ENCODE measurements at regions not wholly inside any gene's neighbourhood (a gene's known extent, or its start where the extent isn't known, plus 50 kb on each side); places are given as distances from the start of the nearest gene placed in this dataset.
"Not testable (repeated sequence)": the region's sequence is repeated elsewhere in the genome, so short reads cannot be mapped to it uniquely, and the experiment has no call there.

DNA sequence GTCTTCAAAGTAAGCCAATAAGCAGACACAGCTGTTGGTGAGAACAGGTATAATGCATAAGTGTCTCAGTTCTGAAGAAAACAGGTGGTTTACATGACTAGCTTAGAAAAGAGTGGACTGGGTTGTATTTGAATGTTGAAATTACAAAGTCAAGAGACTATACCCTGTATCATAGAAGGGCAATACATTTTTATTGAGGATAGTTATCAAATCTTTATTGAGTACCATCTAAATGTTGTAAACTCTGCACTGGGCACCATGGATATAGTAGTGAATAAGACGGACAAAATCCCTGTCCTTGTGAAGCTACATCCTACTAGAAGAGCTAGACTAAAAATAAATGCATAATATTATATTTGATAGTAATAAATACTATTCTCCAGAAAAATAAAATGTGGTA is 88.5 kb upstream of the CDC42EP3 start:
- DNase-seq: not testable (repeated sequence)

DNA sequence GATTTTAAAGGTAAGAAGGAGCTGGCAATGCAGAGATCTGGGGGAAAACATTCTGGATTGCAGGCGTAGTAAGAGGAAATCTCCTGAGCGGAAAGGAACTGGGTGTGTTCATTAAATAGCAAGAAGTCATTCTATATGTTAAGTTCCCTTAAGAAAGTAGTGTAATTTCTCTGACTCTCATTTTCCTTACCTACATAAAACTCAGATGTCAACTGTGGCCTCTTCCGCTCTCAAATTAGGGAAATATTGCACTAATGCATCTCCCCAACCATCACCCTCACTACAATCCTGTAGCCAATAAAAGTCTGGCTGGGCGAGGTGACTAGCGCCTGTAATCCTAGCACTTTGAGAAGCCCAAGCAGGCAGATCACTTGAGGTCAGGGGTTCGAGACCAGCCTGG is 89.0 kb upstream of the CDC42EP3 start:
- DNase-seq: no peak

GRCh38 chr2:37762281-37762680 is 90.8 kb upstream of the CDC42EP3 start:
- peak; percentile 95 for DNase-seq

DNA sequence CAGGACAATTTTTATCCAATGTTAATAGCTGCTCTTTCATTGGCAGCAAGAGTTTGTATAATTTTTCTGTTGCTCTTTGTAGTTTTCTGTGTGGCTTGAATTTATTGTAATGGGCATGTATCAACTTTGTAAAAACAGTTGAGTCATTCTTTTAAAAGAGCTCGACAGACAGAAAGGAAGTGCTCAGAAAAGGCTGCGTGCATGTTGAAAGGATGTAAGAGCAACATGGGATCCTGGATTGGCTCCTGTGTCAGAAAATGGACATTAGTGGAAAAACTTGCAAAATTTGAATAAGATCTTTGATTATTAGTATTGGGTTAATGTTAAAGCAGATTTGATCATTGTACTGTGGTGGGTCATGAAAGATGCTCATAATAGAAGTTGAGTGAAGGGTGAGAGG is 93.3 kb upstream of the CDC42EP3 start:
- no peak for DNase-seq

- DNase-seq: no peak
These were observed 94.7 kb upstream of the CDC42EP3 start for GRCh38 chr2:37766106-37766505.

- DNase-seq: no peak
These were observed 95.6 kb upstream of the CDC42EP3 start for GRCh38 chr2:37767046-37767445.

DNA sequence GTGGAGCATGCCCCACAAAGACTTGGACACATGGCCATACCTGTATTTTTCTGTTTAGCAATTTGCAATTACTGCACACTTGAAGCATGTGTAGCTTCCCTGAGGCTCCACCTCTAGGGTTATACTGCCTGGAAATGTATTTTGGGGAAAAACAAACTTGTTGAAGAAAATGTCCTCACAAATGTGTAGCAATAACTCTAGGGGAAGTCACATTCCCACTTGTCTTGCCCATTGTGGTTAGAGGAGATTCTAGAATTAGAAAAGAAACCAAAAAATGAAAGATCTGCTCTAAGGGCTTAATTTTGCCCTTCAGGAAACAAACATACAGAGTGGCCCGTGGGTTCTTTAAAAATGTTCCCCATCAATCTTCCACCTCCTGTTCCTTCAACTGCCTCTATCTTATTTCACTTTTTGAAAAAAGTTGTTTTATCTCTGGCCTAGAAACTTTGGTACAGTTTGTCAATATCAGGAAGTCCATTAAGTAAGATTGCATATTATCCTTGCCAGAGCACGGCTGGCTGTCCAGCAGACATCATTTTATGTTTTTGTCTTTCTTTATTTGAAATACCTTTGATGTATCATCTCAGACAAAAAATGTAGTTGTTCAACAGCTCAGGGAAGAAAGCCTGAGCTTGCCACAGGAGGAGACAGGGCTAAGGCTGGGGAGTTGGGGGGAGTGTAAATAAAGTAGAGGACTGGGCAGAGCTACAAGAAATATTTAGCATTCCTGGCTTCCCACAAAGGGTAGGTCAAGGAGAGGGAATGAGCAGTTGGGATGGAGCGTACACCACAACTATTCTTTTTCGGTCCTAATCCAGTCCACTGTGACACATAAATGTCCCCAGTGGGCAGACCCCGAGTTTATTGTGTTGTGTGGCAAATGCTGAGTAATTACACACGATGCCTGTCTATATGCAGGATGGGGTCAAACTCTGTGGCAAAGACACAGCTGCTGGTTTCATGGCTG is 96.8 kb upstream of the CDC42EP3 start:
- DNase-seq: peak; percentile 92

DNA sequence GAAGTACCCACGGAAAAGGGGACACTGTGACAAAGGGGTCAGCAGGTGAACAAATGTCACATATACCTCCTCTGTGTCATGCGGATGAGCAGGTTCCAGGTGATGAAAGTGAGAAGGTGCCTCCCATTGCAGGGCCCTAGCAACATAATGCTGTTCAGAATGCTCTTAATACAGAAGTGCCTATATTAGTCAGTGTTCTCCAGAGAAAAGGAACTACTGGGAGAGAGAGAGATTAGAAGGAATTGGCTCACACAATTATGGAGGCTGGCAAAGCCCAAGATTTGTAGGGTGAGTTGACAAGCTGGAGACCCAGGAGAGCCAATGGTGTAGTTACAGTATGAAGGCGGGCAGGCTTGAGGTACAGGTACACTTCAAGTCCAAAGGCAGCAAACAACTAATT is 98.1 kb upstream of the CDC42EP3 start:
- DNase-seq: no peak

DNA sequence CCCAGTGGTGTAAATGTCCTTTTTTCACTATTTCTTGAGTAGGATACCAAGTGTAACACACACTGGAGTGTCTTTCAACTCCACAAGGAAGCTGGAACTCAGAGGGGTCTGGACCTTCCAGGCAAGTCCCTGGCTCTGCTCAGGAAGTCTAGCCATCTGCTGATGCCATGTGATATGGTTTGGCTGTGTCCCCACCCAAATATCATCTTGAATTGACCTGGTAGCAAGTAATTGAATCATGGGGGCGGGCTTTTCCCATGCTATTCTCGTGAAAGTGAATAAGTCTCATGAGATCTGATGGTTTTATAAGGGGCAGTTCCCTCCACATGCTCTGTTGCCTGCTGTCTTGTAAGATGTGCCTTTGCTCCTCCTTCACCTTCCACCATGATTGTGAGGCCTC is 99.4 kb upstream of the CDC42EP3 start:
- no peak for DNase-seq

DNA sequence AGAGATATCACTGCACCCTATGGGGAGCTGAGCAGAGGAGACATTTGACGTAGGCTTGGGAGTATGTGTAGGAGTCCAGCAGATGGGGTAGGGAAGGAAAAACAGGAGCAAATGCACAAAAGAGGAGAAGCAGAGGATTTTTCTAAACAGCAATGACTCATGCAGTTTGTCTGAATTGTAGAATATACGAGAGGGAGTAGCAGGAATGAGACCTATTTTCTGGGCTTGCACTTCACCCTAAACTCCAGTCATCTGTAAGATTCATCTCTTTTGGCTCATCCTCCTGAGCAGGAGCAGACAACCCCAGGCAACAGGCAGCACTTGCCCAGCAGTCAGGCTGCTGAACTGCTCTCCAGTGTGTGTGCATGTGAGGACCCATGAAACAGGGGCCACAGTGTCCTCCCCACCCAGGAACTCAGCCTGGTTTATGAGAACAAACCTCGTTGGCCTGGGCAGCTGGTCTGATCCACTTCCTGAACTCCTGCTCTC is 100.2 kb upstream of the CDC42EP3 start:
- no peak for DNase-seq

- DNase-seq: no peak
These were observed 102.1 kb upstream of the CDC42EP3 start for GRCh38 chr2:37773371-37774130.

DNA sequence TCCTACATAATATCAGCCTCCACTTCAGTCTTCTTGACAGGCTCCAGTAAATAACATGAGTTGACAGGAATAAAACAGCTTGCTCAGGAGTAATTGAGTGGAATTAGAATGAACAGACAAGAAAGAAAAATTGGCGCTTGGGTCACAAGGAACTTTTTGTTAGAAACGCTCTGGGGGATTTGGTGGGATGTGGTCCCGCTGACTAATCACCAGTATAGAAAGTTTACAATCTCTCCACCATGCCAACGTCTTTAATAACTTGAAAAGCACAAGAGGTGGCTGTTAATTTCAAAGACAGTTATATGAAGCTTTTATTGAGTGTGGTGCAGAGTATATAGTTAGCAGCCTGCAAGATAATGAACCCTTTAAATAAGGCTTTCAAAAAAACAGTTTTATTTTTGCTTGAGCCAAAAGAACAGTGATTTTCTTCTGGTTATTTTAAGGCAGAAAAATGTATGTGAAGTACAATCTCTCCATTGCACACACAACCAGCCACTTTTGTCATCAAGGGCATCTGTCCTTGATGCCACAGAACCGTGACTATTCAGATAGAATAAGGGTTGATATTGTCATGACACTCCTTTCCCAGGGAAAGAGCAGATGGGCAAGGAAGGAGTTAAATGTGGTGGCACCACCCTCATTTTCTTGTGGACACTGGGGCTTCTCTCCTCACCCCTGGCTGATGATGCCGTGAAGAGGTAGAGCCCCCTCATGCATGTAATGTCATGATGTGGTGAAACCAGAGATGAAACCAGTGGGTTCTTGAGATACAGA is 102.9 kb upstream of the CDC42EP3 start:
- DNase-seq: not testable (repeated sequence)

- no peak for DNase-seq
These were observed 103.8 kb upstream of the CDC42EP3 start for GRCh38 chr2:37774976-37775907.

DNA sequence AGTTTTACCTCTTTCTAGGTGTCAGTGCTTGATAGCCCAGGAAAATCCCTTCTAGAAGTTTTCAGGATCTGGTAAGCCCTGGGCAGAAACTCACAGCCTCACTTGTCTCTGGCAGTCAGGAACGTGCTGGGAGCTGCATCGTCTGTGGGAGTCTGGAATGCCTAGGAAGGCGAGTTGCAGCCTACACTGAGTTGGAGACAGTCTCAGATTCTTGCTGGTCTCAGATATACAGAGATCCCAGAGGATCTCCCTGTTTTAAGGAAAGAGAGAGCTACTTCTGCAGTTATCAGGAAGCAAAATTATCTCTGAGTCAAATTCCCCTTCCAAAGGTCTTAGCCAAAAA is 104.4 kb upstream of the CDC42EP3 start:
- DNase-seq: no peak

- no peak for DNase-seq
These were observed 105.0 kb upstream of the CDC42EP3 start for GRCh38 chr2:37776487-37776886.

DNA sequence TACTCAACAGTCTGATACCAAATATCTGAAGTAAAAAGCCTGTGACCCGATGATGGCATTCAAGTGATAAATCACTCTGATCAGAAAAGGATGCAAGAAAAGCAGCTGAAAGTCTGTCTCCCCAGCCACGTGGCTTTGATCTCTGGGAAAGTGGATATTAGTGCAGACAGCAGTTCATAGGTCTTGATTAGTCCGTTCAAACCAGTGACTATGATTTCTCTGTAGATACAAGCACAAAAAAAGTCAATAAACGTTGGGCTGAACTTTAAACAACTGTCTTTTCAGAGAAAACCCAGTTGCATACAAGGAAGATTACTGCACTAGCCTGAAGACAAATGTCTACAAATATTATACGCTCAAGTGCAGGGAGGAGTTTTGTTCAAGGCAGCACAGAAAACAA is 107.7 kb upstream of the CDC42EP3 start:
- no peak for DNase-seq

DNA sequence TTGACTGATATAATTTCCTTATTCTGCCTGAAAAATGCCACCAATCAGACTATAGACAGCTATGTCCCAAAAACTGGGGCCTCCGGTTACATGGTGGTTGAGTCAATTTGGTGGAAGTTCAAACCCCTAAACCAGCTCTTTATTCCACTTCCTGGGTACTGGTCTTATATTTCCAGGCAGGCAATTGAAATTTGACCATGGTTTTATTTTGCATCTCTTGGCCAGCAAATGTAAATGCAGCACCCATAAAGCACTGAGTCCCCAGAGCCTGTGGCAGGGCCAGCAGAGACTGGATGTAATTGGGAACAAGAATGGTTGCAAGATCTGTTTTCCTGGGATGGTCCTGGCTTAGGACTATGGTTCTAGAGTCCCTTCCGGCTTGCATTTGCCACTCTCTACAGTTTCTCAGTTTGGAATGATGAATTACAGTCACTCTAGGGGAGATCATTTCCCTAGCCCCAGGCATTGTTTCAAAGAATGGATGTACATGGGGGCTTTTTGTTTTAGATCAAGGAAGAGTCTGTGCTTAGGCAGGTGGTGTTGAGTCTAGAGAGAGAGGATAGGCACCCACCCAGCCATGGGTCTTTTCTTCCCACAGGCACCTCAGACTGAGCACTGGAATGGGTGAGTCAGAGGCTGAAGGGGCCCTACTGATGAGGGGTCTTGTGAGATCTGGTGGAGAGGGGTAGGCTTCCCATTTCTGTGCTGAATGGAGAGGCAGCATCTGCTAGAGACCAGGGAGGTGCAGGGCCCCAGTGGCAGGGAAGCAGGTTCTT is 108.4 kb upstream of the CDC42EP3 start:
- DNase-seq: no peak

DNA sequence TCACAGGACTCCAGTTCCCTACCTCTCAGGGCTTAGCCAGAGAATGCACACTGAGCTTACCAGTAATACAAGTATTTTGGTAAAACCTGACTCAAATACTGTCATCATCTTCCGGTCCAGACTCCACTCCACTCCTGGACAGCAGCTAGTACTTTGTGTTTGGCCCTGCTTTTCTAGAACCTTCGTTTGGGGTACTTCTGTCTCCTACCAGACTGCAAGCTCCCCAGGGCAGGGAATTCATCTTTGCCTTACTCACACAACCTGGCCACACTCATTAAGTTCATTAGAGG is 108.9 kb upstream of the CDC42EP3 start:
- DNase-seq: no peak

- no peak for DNase-seq
These were observed 109.6 kb upstream of the CDC42EP3 start for GRCh38 chr2:37781028-37781427.

GRCh38 chr2:37782155-37782673 is 110.8 kb upstream of the CDC42EP3 start:
- DNase-seq: no peak

DNA sequence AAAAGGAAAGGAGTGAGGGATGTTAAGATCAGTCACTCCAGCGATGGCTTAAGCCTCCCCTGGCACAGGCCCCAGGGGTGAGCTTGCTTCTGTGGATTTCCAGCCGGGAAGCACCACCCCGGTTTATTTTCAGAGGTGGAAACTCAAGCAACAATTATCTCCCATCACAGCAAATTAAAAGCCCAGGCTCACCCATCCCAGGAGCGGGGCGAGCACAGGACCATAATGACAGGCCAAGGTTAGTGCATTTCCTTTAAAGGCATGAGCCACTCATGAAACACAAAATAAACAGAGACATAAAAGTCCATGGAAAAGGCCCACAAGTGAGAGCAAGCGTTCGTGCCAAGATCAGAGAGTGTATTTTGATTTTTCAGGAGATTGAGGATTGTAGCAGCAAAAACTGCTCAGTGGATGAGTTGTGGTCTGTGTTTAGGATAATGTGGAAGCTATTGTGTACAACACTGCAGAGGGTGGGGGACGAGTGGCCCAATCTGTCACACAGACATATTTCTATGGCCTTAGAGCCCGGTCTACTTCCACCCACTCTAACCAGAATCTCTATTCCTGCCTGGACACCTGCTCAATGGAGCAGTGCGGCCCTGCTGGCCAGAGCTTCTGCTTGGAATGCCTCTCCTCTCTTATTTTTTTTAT is 111.4 kb upstream of the CDC42EP3 start:
- no peak for DNase-seq

Data from MV-4-11 (cell line).